Hepatocyte (in vitro differentiated cells): ENCODE measurements at regions not wholly inside any gene's neighbourhood (a gene's known extent, or its start where the extent isn't known, plus 50 kb on each side); places are given as distances from the start of the nearest gene placed in this dataset.

Experiments
- EZH2 ChIP-seq: fragments of 200-600 bp; sonication (generic); IDR thresholded peaks from 2 replicates; pipeline ENCODE4 v1.6.1; 2016; ENCODE audit warnings: antibody characterized with exemption, mild to moderate bottlenecking, borderline replicate concordance
- EZH2phosphoT487 ChIP-seq: fragments of 200-600 bp; sonication (generic); IDR thresholded peaks from one replicate; pipeline ENCODE4 v1.6.1; 2018; ENCODE audit warnings: antibody characterized with exemption, mild to moderate bottlenecking, low read depth, moderate library complexity; ENCODE audit not compliant: unreplicated experiment, severe bottlenecking
- TF ChIP-seq, protein P1 (sequence below): fragments of 200-600 bp; sonication (generic); IDR thresholded peaks from 2 replicates; pipeline ENCODE4 v1.5.1; 2016; ENCODE audit warnings: antibody characterized with exemption, mild to moderate bottlenecking; ENCODE audit not compliant: poor library complexity

DNA sequence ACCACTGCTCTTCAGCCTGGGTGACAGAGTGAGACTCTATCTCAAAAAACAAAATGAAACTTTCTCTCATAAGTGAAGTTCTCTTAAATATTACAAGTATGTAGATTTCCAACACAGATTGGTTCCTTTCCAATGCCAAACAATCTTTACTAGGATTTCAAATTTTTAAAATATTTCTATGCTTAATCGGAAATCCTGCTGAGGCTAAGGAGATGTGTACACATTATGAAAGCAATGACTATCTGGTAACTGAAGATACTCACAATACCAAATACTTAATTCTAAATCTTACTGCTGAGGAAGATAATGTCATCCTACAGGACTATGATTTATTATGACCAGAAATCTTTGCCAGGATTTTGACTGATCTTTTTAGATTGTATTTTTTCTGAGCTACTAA lies 255.6 kb upstream of the ZNF717 start:
- TF ChIP-seq, protein P1, sequence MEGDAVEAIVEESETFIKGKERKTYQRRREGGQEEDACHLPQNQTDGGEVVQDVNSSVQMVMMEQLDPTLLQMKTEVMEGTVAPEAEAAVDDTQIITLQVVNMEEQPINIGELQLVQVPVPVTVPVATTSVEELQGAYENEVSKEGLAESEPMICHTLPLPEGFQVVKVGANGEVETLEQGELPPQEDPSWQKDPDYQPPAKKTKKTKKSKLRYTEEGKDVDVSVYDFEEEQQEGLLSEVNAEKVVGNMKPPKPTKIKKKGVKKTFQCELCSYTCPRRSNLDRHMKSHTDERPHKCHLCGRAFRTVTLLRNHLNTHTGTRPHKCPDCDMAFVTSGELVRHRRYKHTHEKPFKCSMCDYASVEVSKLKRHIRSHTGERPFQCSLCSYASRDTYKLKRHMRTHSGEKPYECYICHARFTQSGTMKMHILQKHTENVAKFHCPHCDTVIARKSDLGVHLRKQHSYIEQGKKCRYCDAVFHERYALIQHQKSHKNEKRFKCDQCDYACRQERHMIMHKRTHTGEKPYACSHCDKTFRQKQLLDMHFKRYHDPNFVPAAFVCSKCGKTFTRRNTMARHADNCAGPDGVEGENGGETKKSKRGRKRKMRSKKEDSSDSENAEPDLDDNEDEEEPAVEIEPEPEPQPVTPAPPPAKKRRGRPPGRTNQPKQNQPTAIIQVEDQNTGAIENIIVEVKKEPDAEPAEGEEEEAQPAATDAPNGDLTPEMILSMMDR: no peak
- TF ChIP-seq EZH2 (no peak), EZH2phosphoT487 (no peak)
